Spinal cord (tissue), 9 donors: ENCODE measurements at regions not wholly inside any gene's neighbourhood (a gene's known extent, or its start where the extent isn't known, plus 50 kb on each side); places are given as distances from the start of the nearest gene placed in this dataset.
"Not testable (repeated sequence)": the region's sequence is repeated elsewhere in the genome, so short reads cannot be mapped to it uniquely, and the experiment has no call there.

ENCODE experiments used
- DNase-seq, 6 donors: peaks; one replicate each; pipeline versions ENCODE4 v3.0.0 to v3.0.0-alpha.2; 2013 to 2015; ENCODE audit warnings: low spot score in 6 of 6, low read depth in 4 of 6
- H3K27ac ChIP-seq: one replicate; pipeline ENCODE4 v1.5.1; 2013; ENCODE audit warnings: low read depth, low read length, control low read depth
- H3K27me3 ChIP-seq: one replicate; pipeline ENCODE4 v1.6.1; 2013; ENCODE audit warnings: low read length; ENCODE audit not compliant: control insufficient read depth, insufficient read depth
- H3K36me3 ChIP-seq: one replicate; pipeline ENCODE4 v1.6.1; 2013; ENCODE audit warnings: low read length; ENCODE audit not compliant: control insufficient read depth, insufficient read depth
- H3K4me1 ChIP-seq: one replicate; pipeline ENCODE4 v1.6.1; 2013; ENCODE audit warnings: low read length; ENCODE audit not compliant: control insufficient read depth, insufficient read depth
- H3K4me3 ChIP-seq: one replicate; pipeline ENCODE4 v1.5.1; 2013; ENCODE audit warnings: low read depth, low read length, control low read depth
- H3K9me3 ChIP-seq: one replicate; pipeline ENCODE4 v1.6.1; 2013; ENCODE audit warnings: low read length; ENCODE audit not compliant: control insufficient read depth, insufficient read depth
- WGBS: methylation state at CpG from one replicate; pipeline ENCODE4 v1.1.5; 2013; ENCODE audit warnings: missing lambda C conversion rate; ENCODE audit not compliant: insufficient coverage; 5-methylcytosine and 5-hydroxymethylcytosine counted together
- donor health status: healthy.

DNA sequence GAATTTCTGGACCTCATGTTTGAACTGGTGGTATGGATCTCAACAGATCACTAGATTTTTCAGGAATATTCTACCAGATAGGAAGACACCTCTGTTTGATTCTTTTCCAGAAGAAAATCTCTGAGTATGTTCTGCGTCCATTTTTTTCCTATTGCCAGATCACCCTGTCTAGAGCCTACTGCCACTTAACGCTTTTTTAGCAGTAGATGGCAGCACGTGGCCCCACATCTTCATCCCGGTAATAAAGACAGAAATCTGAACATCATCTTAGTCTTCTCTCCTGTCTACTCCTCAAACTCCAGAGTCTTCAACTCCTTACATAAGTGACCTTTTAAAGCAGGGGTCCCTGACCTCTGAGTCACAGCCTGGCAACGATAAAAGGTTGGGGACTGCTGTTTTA lies 184.7 kb downstream of the TMA16 start:
- no peaks in the 10 kb centered on the region for H3K27me3 ChIP-seq
- 80% methylated on average over 4 of the region's 5 CpGs for WGBS
- no peaks in the 10 kb centered on the region for H3K4me1 ChIP-seq
- H3K36me3 ChIP-seq: no peaks in the 10 kb centered on the region
- no peaks in the 10 kb centered on the region for H3K9me3 ChIP-seq
- DNase-seq: no peak
- H3K4me3 ChIP-seq: no peak overlapping the region
- no peak overlapping the region for H3K27ac ChIP-seq

GRCh38 chr4:163680386-163681098 lies 186.1 kb downstream of the TMA16 start:
- Histone ChIP-seq H3K4me1 (no peaks in the 10 kb centered on the region), H3K36me3 (no peaks in the 10 kb centered on the region), H3K27me3 (no peaks in the 10 kb centered on the region), H3K9me3 (no peaks in the 10 kb centered on the region), H3K4me3 (no peak overlapping the region), H3K27ac (no peak overlapping the region)
- WGBS: no CpG with 5 or more reads among the region's 1 CpG
- no peak for DNase-seq

DNA sequence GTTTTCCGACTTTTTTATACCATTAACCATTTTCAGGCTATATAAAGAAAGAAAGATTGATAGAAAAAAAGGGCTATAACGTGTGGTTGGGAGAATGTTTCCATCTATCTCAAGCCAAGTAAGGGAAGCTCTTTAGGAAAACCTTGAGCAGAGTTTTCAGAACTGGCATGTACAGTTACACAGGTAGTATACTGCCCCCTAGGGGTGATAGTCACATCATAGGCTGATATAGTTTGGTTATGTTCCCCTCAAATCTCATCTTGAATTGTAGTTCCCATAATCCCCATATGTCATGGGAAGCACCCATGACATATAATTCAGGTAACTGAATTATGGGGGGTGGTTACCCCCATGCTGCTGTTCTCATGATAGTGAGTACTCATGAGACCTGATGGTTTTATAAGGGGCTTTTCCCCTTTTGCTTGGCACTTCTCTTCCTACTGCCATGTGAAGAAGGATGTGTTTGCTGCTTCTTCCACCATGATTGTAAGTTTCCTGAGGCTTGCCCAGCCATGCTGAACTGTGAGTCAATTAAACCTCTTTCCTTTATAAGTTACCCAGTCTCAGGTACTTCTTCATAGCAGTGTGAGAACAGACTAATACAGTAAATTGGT lies 186.8 kb downstream of the TMA16 start:
- H3K36me3 ChIP-seq: no peaks in the 10 kb centered on the region
- DNase-seq: no peak
- H3K27me3 ChIP-seq: no peaks in the 10 kb centered on the region
- H3K4me3 ChIP-seq: no peak overlapping the region
- H3K4me1 ChIP-seq: no peaks in the 10 kb centered on the region
- H3K9me3 ChIP-seq: no peaks in the 10 kb centered on the region
- H3K27ac ChIP-seq: no peak overlapping the region
- 0% methylated on average over 1 of the region's 2 CpGs for WGBS

GRCh38 chr4:163688856-163689255 lies 194.4 kb downstream of the TMA16 start:
- H3K4me3 ChIP-seq: no peak overlapping the region
- DNase-seq: no peak
- no peak overlapping the region for H3K27ac ChIP-seq
- no peaks in the 10 kb centered on the region for H3K36me3 ChIP-seq
- H3K9me3 ChIP-seq: no peaks in the 10 kb centered on the region
- H3K4me1 ChIP-seq: no peaks in the 10 kb centered on the region
- no peaks in the 10 kb centered on the region for H3K27me3 ChIP-seq

DNA sequence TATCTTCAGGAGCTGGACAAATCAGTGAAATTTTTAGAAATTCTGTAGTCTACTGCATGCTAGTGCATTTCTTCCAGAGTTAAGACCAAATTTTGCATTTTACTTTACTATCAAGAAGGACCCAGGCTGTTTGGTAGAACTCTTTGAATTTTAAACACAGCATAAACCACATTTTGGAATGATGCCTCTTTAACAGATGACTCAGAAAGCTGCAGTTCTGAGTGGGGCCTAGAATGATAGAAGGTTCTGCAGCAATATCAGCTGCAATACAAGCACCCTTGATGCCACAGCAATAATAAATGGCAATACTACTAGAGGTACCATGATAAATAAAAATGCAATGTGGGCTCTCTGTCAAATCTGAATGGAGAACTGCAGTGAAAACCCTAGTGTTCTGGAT lies 198.7 kb downstream of the TMA16 start:
- Histone ChIP-seq H3K36me3 (no peaks in the 10 kb centered on the region), H3K27me3 (no peaks in the 10 kb centered on the region), H3K9me3 (no peaks in the 10 kb centered on the region), H3K27ac (no peak overlapping the region), H3K4me1 (no peaks in the 10 kb centered on the region), H3K4me3 (no peak overlapping the region)
- no peak for DNase-seq

DNA sequence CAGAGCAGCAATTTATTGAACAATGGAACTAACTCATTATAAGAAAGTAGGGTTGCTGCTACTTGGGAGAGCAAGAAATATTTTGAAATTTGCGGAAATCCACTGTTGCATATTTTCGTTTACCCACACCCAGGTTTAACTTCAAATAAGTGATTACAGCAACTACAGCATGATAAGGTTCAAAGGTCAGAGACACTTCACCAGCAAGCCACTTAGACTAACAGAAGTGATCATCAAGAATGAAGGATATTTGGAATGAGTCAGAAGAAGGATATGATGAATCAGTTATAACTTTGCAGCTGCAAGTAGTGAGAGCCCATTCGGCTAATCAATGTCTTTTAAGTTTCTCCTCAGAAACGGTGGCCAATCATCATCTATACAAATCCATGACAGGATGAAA lies 199.3 kb downstream of the TMA16 start:
- H3K27me3 ChIP-seq: no peaks in the 10 kb centered on the region
- DNase-seq: no peak
- H3K36me3 ChIP-seq: no peaks in the 10 kb centered on the region
- H3K4me1 ChIP-seq: no peaks in the 10 kb centered on the region
- H3K27ac ChIP-seq: no peak overlapping the region
- WGBS: 50% methylated on average over 1 of the region's 4 CpGs
- H3K9me3 ChIP-seq: no peaks in the 10 kb centered on the region
- H3K4me3 ChIP-seq: no peak overlapping the region

GRCh38 chr4:163694385-163694784 lies 199.9 kb downstream of the TMA16 start:
- no peak for DNase-seq
- Histone ChIP-seq H3K27me3 (no peaks in the 10 kb centered on the region), H3K9me3 (no peaks in the 10 kb centered on the region), H3K36me3 (no peaks in the 10 kb centered on the region), H3K27ac (no peak overlapping the region), H3K4me1 (no peaks in the 10 kb centered on the region), H3K4me3 (no peak overlapping the region)

DNA sequence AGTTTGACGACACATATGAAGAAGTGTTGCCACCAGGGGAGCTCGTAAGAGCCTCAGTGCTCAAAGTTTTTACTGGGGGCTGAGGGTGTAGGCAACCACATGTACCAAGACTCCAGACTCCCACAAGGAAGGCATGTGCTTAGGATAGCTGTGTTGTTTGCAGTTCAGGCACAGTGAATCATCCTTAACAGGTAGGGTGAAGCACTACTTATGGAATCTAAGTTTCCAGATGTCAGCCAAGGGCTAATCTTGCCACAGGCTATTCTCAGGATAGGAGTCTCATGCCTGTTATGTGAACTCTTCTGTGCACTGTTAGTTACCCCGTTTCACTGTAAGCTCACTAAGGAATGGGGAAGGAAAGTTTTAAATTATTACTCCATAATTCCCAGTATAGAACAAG lies 202.6 kb downstream of the TMA16 start:
- no peaks in the 10 kb centered on the region for H3K36me3 ChIP-seq
- no peak overlapping the region for H3K27ac ChIP-seq
- no peaks in the 10 kb centered on the region for H3K9me3 ChIP-seq
- H3K4me3 ChIP-seq: no peak overlapping the region
- no peaks in the 10 kb centered on the region for H3K27me3 ChIP-seq
- no peak for DNase-seq
- 87% methylated on average over 2 of the region's 3 CpGs for WGBS
- no peaks in the 10 kb centered on the region for H3K4me1 ChIP-seq

- not testable (repeated sequence) for H3K27me3 ChIP-seq, H3K27ac ChIP-seq, H3K4me1 ChIP-seq, DNase-seq, H3K4me3 ChIP-seq, H3K36me3 ChIP-seq, H3K9me3 ChIP-seq
- 100% methylated on average over 2 of the region's 4 CpGs for WGBS
Measured at GRCh38 chr4:163700383-163700782, 205.9 kb downstream of the TMA16 start.

DNA sequence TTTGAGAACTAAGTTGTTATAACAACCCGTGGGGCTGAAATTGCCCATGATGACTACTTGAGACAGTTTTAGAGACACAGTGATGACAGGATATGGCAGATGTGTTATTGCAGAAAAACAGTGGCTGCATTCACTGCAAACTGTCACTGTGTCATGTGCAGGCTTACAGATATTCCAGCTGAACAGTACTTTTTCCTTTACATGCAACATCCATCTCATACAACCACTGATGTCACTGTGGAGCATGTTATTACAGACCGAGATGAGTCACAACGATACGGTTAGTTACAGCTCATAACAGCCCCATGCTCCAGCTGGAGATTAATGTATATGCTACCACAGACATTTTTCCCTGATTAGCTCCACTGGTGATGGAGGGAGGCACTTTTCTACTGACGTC lies 207.4 kb downstream of the TMA16 start:
- no peaks in the 10 kb centered on the region for H3K4me1 ChIP-seq
- H3K4me3 ChIP-seq: no peak overlapping the region
- peak in 2 of 6 donors; percentile 20 to 67 for DNase-seq
- no peaks in the 10 kb centered on the region for H3K27me3 ChIP-seq
- H3K36me3 ChIP-seq: no peaks in the 10 kb centered on the region
- no peaks in the 10 kb centered on the region for H3K9me3 ChIP-seq
- no peak overlapping the region for H3K27ac ChIP-seq
- WGBS: 77% methylated on average over 1 of the region's 5 CpGs
